T-helper 1 cell (primary cell): ENCODE measurements at regions not wholly inside any gene's neighbourhood (a gene's known extent, or its start where the extent isn't known, plus 50 kb on each side); places are given as distances from the start of the nearest gene placed in this dataset.
"Not testable (repeated sequence)": the region's sequence is repeated elsewhere in the genome, so short reads cannot be mapped to it uniquely, and the experiment has no call there.

Experiments used
- DNase-seq, 5 donors: peaks; one replicate each; pipeline ENCODE4 v3.0.0-alpha.2; 2012 to 2020

DNA sequence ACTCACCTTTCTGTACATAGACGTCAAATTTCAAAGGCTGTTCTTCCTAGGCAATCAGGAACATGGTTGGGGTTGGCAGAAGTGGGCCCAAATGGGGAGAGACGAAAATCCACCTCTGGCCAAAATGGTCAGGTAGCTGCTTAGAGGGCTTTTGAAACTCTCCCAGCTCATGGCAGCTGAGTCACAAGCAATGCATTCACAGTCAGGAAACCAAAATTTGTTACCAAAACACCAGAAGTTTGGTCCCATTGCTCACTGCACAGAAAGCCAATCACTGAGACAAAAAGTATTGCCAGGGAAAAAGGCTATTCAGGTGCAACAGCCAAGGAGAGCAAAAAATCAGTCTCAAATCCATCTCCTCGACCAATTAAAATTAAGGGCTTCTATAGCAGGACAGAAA, 539.6 kb upstream of the CCDC54 start:
- DNase-seq: no peak

- DNase-seq: no peak
These were observed 537.5 kb upstream of the CCDC54 start for GRCh38 chr3:106839576-106840280.

- DNase-seq: no peak
These were observed 536.9 kb upstream of the CCDC54 start for GRCh38 chr3:106840319-106840718.

DNA sequence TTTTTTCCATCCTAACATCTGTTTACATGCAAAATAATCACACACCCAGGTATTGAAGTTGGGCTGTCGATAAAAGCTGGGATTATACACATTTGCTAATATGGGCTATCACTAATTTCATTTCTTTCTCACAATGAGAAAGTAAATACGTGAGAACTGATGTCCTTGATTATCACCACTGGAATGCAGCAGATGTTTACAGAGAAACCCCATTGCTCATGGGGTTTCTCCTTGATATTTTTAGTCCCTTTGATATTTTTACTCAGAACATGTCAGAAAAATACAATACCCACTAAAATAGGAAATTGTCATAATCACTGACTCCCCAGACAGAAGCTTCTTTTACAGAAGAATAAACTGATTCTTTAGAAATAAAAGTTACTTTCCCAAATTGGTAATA, 535.1 kb upstream of the CCDC54 start:
- no peak for DNase-seq

DNA sequence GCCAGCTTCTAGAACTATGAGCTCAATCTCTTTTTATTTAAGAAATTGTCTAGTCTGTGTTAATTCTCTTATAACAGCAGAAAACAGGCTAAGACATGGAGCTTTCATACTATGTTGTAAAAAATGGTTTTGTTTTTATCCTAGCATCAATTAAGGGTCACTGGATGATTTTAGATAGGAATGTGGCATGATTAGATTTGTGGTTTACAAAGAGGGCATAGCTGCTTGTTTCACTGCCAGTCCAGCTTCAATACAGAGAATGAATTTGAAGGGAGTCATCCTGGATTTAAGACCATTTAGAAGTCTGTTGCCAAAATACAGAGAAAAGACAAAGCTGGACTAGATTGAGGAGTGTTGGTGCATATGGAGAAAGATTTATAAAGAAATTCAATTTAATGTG, 532.6 kb upstream of the CCDC54 start:
- no peak for DNase-seq

GRCh38 chr3:106848099-106848498, 529.1 kb upstream of the CCDC54 start:
- no peak for DNase-seq

DNA sequence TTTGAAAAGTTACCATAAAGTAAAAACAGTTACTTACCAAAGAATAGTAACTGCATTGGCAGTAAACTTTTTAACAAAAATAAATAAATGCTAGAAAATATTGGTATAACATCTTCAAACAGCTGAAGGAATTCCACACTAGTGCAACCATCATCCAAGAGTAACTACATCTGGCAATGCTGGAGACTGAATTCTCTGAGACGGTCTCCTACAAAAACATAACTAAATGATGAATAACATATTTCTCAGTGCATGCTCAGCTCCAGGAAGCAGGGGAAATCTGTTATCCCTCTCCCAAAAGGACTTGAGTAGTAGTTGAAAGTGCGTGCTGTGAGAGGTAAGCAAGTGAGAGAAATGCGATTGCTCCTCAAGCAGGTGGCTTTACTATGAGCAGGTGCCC, 526.8 kb upstream of the CCDC54 start:
- no peak for DNase-seq

DNA sequence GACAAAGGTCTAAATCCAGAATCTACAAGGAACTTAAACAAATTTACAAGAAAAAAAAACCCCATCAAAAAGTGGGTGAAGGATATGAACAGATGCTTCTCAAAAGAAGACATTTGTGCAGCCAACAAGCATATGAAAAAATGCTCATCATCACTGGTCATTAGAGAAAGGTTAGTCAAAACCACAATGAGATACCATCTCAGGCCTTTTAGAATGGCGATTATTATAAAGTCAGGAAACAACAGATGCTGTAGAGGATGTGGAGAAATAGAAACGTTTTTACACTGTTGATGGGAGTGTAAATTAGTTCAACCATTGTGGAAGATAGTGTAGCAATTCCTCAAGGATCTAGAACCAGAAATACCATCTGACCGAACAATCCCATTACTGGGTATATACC, 518.9 kb upstream of the CCDC54 start:
- not testable (repeated sequence) for DNase-seq

- no peak for DNase-seq
These were observed 517.1 kb upstream of the CCDC54 start for GRCh38 chr3:106860182-106860581.

DNA sequence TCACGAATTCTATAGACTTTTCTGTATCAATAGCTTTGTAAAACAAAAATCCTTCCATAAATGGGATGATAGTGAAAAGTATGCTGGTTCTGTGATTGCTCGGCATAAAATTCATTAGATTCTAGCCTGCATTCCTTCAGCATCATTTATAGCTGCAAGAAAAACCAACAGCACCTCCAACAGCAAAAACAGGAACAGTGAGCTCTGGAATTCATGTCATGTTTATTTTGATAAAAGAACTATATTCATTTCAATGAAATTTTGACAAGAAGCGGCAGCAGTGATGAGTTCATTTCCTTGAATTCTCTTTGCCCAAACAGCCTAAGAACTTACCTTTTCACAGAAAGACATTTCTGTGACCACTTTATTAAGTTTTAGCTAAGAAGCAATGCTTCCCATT, 515.2 kb upstream of the CCDC54 start:
- no peak for DNase-seq

DNA sequence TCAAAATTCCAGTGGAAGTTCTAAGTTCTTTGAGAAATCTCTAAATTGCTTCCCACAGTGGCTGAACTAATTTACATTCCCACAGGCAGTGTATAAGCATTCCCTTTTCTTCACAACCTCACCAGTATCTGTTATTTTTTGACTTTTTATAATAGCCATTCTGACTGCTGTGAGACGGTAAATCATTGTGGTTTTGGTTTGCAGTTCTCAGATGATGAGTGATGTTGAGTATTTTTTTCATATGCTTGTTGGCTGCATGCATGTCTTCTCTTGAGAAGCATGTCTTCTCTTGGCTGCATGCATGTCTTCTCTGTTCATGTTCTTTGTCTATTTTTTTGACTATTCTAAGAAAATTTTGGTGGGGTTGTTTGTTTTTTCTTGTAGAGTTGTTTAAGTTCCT, 499.6 kb upstream of the CCDC54 start:
- DNase-seq: no peak

DNA sequence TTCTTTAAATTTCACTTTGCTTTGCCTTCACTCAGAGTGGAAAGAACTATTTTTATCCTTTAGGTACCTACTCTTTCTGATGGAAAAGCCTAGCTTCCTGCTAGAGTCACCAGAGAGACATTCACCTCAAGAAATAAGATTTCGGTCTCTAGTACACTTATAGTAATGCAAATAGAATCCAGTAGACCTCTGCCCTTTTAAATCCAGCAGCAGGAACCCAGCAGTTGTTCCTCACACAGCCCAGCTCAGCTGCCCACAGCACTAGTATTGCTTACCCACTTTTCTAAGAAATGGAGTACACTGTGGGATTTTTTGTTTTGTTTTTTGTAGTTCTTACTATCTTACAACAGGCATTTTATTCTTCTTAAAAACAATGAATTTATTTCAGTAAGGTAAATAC, 497.0 kb upstream of the CCDC54 start:
- DNase-seq: no peak

DNA sequence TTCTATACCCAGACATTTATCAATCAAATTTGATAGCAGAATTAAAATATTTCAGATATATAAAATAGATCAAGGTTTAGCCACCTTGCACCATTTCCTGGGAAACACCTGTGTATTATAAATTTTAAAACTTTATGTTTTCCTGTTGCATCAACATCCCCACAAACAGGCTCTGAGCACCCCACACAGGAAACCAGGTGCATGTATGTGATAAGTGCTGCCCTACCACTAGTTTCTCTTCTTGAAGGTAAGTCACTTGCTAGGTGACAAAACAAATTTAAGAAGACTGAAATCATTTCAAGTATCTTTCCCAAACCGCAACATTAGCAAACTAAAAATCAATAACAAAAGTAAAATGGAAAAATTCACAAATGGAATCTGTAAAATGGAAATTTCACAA, 496.1 kb upstream of the CCDC54 start:
- no peak for DNase-seq

GRCh38 chr3:106882297-106882696, 494.9 kb upstream of the CCDC54 start:
- DNase-seq: no peak

DNA sequence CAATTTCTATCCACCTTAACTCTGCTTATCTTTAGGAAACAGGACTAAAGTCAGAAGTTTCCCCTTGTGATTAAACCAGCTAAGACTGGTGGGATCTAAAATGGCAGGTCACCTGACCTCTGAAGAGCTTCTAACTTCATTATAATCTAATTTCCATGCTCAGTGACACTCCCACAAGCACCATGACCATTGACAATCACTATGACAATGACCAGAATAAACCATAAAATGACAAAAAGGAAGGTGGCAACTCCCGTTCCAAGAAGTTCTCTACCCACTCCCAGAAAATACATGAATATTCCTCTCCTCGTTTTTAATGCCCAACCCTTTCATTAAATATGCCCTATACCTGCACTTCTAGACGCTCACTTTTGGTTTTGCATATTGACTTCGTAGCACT, 471.2 kb upstream of the CCDC54 start:
- DNase-seq: no peak

- DNase-seq: no peak
These were observed 468.9 kb upstream of the CCDC54 start for GRCh38 chr3:106908181-106908938.

DNA sequence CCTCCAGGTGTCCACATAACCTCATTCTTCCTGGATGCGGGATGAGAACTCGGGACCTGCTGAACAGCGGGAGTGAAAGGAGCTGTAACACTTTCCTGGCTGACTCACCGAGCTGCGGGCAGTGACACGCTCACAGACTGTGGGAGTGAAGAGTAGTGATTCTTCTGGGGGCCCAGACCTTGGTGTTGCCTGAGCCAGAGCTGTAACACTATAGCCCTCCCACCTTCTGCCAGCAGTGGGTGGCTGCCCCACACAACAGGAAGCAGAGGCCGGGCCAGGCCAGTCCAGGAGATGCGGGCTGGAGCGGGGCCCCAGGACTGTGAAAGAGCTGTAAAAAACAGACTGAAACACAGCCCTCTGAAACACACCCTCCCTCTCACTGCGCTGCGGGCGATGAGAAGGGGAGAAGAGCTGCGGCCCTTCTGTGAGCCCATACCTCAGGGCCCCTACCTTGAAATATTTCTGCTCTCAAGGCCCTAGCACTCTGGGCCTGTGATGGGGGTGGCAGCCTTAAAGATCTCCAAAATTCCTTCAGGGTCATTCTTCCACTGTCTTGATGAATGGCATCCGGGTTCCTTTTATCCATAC, 464.0 kb upstream of the CCDC54 start:
- DNase-seq: no peak

GRCh38 chr3:106913966-106914365, 463.3 kb upstream of the CCDC54 start:
- DNase-seq: no peak

DNA sequence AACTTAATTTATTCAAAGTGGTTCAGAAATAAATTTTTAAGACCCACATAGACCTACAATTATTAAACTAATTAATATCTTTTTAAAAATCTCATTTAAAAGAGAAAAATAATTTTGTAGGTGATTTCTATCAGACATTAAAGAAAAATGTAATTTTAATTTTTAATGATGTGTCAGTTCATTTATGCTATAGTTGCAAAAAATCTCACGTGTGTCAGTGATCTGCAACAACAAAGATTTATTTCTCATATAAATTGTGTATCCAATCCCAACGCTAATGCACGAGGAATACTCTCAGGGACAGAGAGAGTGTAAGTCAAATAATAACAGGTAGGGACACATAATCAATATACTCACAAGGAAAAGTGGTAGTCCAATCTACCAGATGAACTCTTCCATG, 456.6 kb upstream of the CCDC54 start:
- DNase-seq: no peak

DNA sequence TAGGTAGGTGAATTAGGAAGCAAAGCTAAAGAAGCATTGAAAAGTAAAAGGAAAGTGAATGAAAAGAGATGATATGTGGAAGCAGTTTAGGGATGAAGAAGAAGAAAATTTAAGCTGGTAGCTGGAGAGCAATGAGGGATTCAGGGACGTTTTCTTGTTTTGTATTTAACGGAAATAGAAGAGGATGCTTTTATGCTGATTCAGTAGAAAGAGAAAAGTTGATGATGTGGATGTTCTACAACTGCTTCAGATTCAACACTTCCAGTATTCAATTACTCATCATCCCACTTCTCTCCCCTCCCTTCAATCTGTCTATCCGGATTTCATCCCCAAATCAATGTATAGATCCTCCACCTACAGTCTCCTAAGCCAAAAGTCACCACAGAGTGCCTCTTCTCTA, 448.2 kb upstream of the CCDC54 start:
- DNase-seq: no peak

DNA sequence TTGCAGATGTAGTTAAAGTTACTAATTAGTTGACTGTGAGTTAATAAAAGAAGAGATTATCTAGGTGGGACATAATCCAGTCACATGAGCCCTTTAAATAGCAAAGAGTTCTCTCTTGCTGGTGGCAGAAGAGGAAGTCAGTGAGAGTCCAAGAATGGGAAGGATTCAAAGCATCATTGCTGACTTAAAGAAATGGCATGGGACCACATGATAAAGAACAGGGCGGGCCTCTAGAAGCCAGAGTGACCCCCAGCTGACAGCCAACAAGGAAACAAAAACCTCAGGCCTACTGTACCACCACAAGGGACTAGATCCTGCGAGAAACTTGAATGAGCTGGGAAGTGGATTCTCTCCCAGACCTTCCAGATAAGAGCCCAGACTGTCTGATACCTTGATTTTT, 447.2 kb upstream of the CCDC54 start:
- DNase-seq: no peak

- no peak for DNase-seq
These were observed 445.3 kb upstream of the CCDC54 start for GRCh38 chr3:106931904-106932303.

- DNase-seq: no peak
These were observed 440.9 kb upstream of the CCDC54 start for GRCh38 chr3:106936337-106936736.

GRCh38 chr3:106942051-106942450, 435.2 kb upstream of the CCDC54 start:
- no peak for DNase-seq
